ENCODE measurements at regions not wholly inside any gene's neighbourhood (a gene's known extent, or its start where the extent isn't known, plus 50 kb on each side); places are given as distances from the start of the nearest gene placed in this dataset.

GRCh38 chr1:228985661-228986060, 250.4 kb downstream of the RHOU start:
- TF ChIP-seq CTCF (conservative IDR thresholded peaks at IDR 0.05) (no peak), ZFX (IDR thresholded peaks at IDR 0.05) (no peak)

Measured in C4-2B (cell line).